HEK293T (cell line): ENCODE measurements at regions not wholly inside any gene's neighbourhood (a gene's known extent, or its start where the extent isn't known, plus 50 kb on each side); places are given as distances from the start of the nearest gene placed in this dataset.

ENCODE experiments used
- CTCF ChIA-PET: fragments of 350-600 bp; formaldehyde crosslinking; extraction: SDS; loops from one replicate; lab custom pipeline; 2021; ENCODE audit warnings: antibody characterized with exemption, inconsistent platforms; lab: Yijun Ruan, JAX
- POLR2A ChIA-PET: fragments of 350-600 bp; formaldehyde crosslinking; extraction: SDS; loops from one replicate; lab custom pipeline; 2020; ENCODE audit warnings: antibody characterized with exemption, inconsistent platforms; lab: Yijun Ruan, JAX
- DNase-seq: peaks from one replicate; pipeline ENCODE4 v3.0.0; 2012; ENCODE audit warnings: mixed read lengths; ENCODE audit errors: extremely low spot score
- ARNT ChIP-seq: fragments of 450-650 bp; IDR thresholded peaks from 2 replicates; pipeline ENCODE4 v1.6.1; 2017; ENCODE audit warnings: mild to moderate bottlenecking
- BHLHE40 ChIP-seq: fragments of 450-650 bp; IDR thresholded peaks from 2 replicates; pipeline ENCODE4 v1.6.1; 2016; ENCODE audit warnings: mild to moderate bottlenecking, moderate library complexity, borderline replicate concordance
- CTBP1 ChIP-seq: fragments of 450-650 bp; IDR thresholded peaks from 2 replicates; pipeline ENCODE4 v1.6.1; 2016; ENCODE audit warnings: borderline replicate concordance
- ELF4 ChIP-seq: fragments of 450-650 bp; IDR thresholded peaks from 2 replicates; pipeline ENCODE4 v1.6.1; 2017; ENCODE audit warnings: antibody characterized with exemption
- FOXA1 ChIP-seq: fragments of 450-650 bp; IDR thresholded peaks from 2 replicates; pipeline ENCODE4 v1.6.1; 2016; ENCODE audit warnings: mild to moderate bottlenecking
- FOXK2 ChIP-seq: fragments of 450-650 bp; IDR thresholded peaks from 2 replicates; pipeline ENCODE4 v1.6.1; 2016; ENCODE audit warnings: mild to moderate bottlenecking
- FOXM1 ChIP-seq: fragments of 450-650 bp; IDR thresholded peaks from 2 replicates; pipeline ENCODE4 v1.6.1; 2017; ENCODE audit warnings: mild to moderate bottlenecking, borderline replicate concordance
- HDGF ChIP-seq: fragments of 450-650 bp; IDR thresholded peaks from 2 replicates; pipeline ENCODE4 v1.6.1; 2017; ENCODE audit warnings: antibody characterized with exemption, borderline replicate concordance
- L3MBTL2 ChIP-seq: fragments of 450-650 bp; conservative IDR thresholded peaks from 2 replicates; pipeline ENCODE4 v1.6.1; 2016; ENCODE audit warnings: mild to moderate bottlenecking
- LEF1 ChIP-seq: fragments of 450-650 bp; IDR thresholded peaks from 2 replicates; pipeline ENCODE4 v1.6.1; 2017; ENCODE audit warnings: mild to moderate bottlenecking, borderline replicate concordance
- NFRKB ChIP-seq: fragments of 450-650 bp; IDR thresholded peaks from 2 replicates; pipeline ENCODE4 v1.6.1; 2016; ENCODE audit warnings: mild to moderate bottlenecking, moderate library complexity
- PKNOX1 ChIP-seq: fragments of 450-650 bp; IDR thresholded peaks from 2 replicates; pipeline ENCODE4 v1.6.1; 2016
- SP1 ChIP-seq: fragments of 450-650 bp; IDR thresholded peaks from 2 replicates; pipeline ENCODE4 v1.6.1; 2017
- SUZ12 ChIP-seq: fragments of 450-650 bp; IDR thresholded peaks from 2 replicates; pipeline ENCODE4 v1.6.1; 2016; ENCODE audit warnings: mild to moderate bottlenecking
- TARDBP ChIP-seq: fragments of 450-650 bp; IDR thresholded peaks from 2 replicates; pipeline ENCODE4 v1.6.1; 2016
- ZNF384 ChIP-seq: fragments of 450-650 bp; IDR thresholded peaks from 2 replicates; pipeline ENCODE4 v1.6.1; 2016

GRCh38 chr1:59026472-59026948 is 242.7 kb upstream of the JUN start:
- ChIA-PET POLR2A (interaction anchor here (1.1 to 1.5 kb wide), 2 partner anchors 11 to 243 kb away, joined by 3 to 5 read pairs; partner anchors contain the start of gene JUN), CTCF (no interaction called here)
- no peak for DNase-seq
- TF ChIP-seq ZNF384: no peak
- no peak for TF ChIP-seq TARDBP
- TF ChIP-seq SP1: no peak
- no peak for TF ChIP-seq LEF1
- TF ChIP-seq NFRKB: no peak
- TF ChIP-seq CTBP1: no peak
- no peak for TF ChIP-seq L3MBTL2
- TF ChIP-seq SUZ12: no peak
- TF ChIP-seq FOXK2: no peak

DNA sequence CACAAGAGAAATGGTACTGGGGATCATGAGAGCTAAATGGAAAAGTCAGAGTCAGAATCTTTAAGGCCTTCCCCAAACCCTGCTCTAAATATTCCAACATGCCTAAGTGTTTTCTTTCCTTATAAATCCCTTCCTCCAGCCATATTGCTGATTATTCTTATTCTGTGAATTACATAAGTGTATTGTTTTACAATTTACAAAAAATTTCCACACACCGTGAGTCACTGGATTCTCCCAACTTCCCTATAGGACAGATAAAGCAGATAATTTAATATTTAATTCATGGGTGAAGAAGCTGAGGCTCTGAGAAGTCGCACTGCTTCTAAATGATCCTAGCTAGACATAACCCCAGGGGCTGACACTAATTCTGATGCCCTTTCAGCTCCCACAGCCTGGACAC is 243.3 kb upstream of the JUN start:
- DNase-seq: no peak
- TF ChIP-seq BHLHE40 (no peak), ELF4 (no peak), TARDBP (no peak), NFRKB (no peak), SUZ12 (no peak), LEF1 (no peak), SP1 (no peak), HDGF (no peak), FOXM1 (no peak), FOXK2 (no peak), L3MBTL2 (no peak)
- ChIA-PET CTCF (no interaction called here), POLR2A (interaction anchor here (1.1 to 1.5 kb wide), 2 partner anchors 11 to 243 kb away, joined by 3 to 5 read pairs; partner anchors contain the start of gene JUN)

DNA sequence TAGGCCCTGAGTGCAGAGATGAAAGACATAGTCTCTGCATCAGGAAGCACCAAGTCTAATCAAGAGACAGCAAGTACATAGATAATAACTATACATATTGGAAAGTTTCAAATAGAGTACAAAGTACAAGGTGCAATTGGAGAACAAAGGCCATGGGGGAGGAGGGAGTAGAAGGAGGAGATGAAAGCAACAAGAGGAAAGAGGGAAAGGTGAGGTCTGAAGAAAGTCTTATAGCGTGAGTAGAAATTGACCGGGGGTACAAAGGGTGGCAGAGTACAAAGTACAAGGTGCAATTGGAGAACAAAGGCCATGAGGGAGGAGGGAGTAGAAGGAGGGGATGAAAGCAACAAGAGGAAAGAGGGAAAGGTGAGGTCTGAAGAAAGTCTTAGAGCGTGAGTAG is 244.2 kb upstream of the JUN start:
- no peak for DNase-seq
- ChIA-PET POLR2A (no interaction called here), CTCF (no interaction called here)
- no peak for TF ChIP-seq ZNF384
- TF ChIP-seq SP1: no peak
- no peak for TF ChIP-seq FOXM1
- no peak for TF ChIP-seq FOXA1
- TF ChIP-seq CTBP1: no peak

GRCh38 chr1:59029411-59030167 is 245.7 kb upstream of the JUN start:
- ChIA-PET CTCF (no interaction called here), POLR2A (interaction anchor here (0.9 to 1.6 kb wide), 3 partner anchors 14 to 246 kb away, joined by 3 to 6 read pairs (median 3); partner anchors contain the start of gene JUN)
- DNase-seq: no peak
- TF ChIP-seq PKNOX1 (no peak; the same call in 1 of the 2 replicates), SP1 (no peak), HDGF (no peak), CTBP1 (no peak), FOXA1 (no peak), TARDBP (no peak), ZNF384 (no peak), FOXM1 (no peak), BHLHE40 (no peak), LEF1 (no peak), ARNT (no peak), SUZ12 (no peak)

DNA sequence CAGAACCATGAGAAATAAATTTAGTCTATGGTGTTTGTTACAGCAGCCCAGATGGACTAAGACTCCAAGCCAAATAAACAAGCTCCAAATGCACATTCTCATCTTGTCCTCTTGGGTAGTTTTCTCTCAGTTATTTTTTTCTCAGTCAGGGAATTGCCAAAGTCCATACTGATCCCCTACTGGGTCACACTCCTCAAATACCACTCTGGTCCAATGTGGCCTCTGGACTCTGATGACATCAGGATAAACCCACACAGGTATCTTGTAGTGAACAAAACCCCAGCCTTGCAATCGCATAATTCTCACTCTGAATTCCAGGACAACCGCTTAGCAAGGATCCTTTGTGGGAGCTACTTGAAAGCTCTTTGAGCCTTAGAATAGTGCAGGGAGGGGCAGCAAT is 248.4 kb upstream of the JUN start:
- CTCF ChIA-PET: no interaction called here
- POLR2A ChIA-PET: no interaction called here
- DNase-seq: no peak
- no peak for TF ChIP-seq BHLHE40
- no peak for TF ChIP-seq HDGF
- no peak for TF ChIP-seq L3MBTL2
- TF ChIP-seq ZNF384: no peak
- no peak for TF ChIP-seq SP1
- no peak for TF ChIP-seq FOXM1
- no peak for TF ChIP-seq PKNOX1
- TF ChIP-seq TARDBP: no peak
- TF ChIP-seq CTBP1: no peak
- no peak for TF ChIP-seq ARNT
- no peak for TF ChIP-seq FOXA1
- no peak for TF ChIP-seq FOXK2
- no peak for TF ChIP-seq LEF1
- no peak for TF ChIP-seq SUZ12
- TF ChIP-seq NFRKB: no peak
- no peak for TF ChIP-seq ELF4

- no peak for DNase-seq
- ChIA-PET POLR2A (no interaction called here), CTCF (no interaction called here)
- TF ChIP-seq NFRKB (no peak), ARNT (no peak), ELF4 (no peak), FOXM1 (no peak), SUZ12 (no peak), LEF1 (no peak), ZNF384 (no peak), SP1 (no peak), FOXK2 (no peak), CTBP1 (no peak), BHLHE40 (no peak), TARDBP (no peak), HDGF (no peak), L3MBTL2 (no peak), PKNOX1 (no peak)
Measured at GRCh38 chr1:59033761-59034160, 249.9 kb upstream of the JUN start.
